H9 (cell line): ENCODE measurements at regions not wholly inside any gene's neighbourhood (a gene's known extent, or its start where the extent isn't known, plus 50 kb on each side); places are given as distances from the start of the nearest gene placed in this dataset.

Source experiments
- DNase-seq: peaks from one replicate; pipeline ENCODE4 v3.0.0-alpha.2; 2017
- H2AFZ ChIP-seq: one replicate; pipeline ENCODE4 v1.6.1; 2013; ENCODE audit warnings: mild to moderate bottlenecking, low read length, control low read depth, moderate library complexity
- H2AK5ac ChIP-seq: 2 replicates; pipeline ENCODE4 v1.6.1; 2013; ENCODE audit warnings: low read length, control low read depth, mixed read lengths; ENCODE audit not compliant: insufficient read length
- H2BK120ac ChIP-seq: one replicate; pipeline ENCODE4 v1.6.1; 2013; ENCODE audit warnings: low read depth, mild to moderate bottlenecking, low read length, control low read depth, inconsistent platforms; ENCODE audit not compliant: poor library complexity, severe bottlenecking
- H2BK12ac ChIP-seq: 2 replicates; pipeline ENCODE4 v1.6.1; 2013; ENCODE audit warnings: low read length, control low read depth, mixed read lengths, low read depth; ENCODE audit not compliant: insufficient read length
- H2BK15ac ChIP-seq: 2 replicates; pipeline ENCODE4 v1.6.1; 2013; ENCODE audit warnings: low read depth, low read length, control low read depth
- H2BK20ac ChIP-seq: one replicate; pipeline ENCODE4 v1.6.1; 2013; ENCODE audit warnings: low read depth, mild to moderate bottlenecking, low read length, control low read depth, inconsistent platforms; ENCODE audit not compliant: poor library complexity, severe bottlenecking
- H2BK5ac ChIP-seq: 2 replicates; pipeline ENCODE4 v1.6.1; 2013; ENCODE audit warnings: low read length, control low read depth, mixed read lengths; ENCODE audit not compliant: insufficient read length
- H3K14ac ChIP-seq: 2 replicates; pipeline ENCODE4 v1.6.1; 2013; ENCODE audit warnings: low read length, control low read depth; ENCODE audit not compliant: insufficient read depth
- H3K18ac ChIP-seq: 2 replicates; pipeline ENCODE4 v1.6.1; 2013; ENCODE audit warnings: low read depth, mild to moderate bottlenecking, mixed read lengths, low read length, control low read depth; ENCODE audit not compliant: insufficient read length
- H3K23ac ChIP-seq: 2 replicates; pipeline ENCODE4 v1.6.1; 2013; ENCODE audit warnings: low read length, control low read depth, mixed read lengths, low read depth; ENCODE audit not compliant: insufficient read length
- H3K23me2 ChIP-seq: 2 replicates; pipeline ENCODE4 v1.6.1; 2013; ENCODE audit warnings: low read depth, mild to moderate bottlenecking, mixed read lengths, low read length, control low read depth; ENCODE audit not compliant: insufficient read length, poor library complexity, severe bottlenecking
- H3K27ac ChIP-seq: 2 replicates; pipeline ENCODE4 v1.5.1; 2013; ENCODE audit warnings: low read length, control low read depth, mixed read lengths, low read depth; ENCODE audit not compliant: insufficient read length
- H3K27me3 ChIP-seq: 2 replicates; pipeline ENCODE4 v1.6.1; 2013; ENCODE audit warnings: low read length, control low read depth, inconsistent platforms; ENCODE audit not compliant: insufficient read depth
- H3K4ac ChIP-seq: 2 replicates; pipeline ENCODE4 v1.6.1; 2013; ENCODE audit warnings: low read depth, mild to moderate bottlenecking, control low read depth, inconsistent platforms, low read length, moderate library complexity
- H3K4me1 ChIP-seq: 2 replicates; pipeline ENCODE4 v1.6.1; 2013; ENCODE audit warnings: low read length, control low read depth, inconsistent platforms; ENCODE audit not compliant: insufficient read depth
- H3K4me2 ChIP-seq: 2 replicates; pipeline ENCODE4 v1.6.1; 2013; ENCODE audit warnings: low read length, control low read depth, mixed read lengths; ENCODE audit not compliant: insufficient read length, insufficient read depth
- H3K56ac ChIP-seq: 2 replicates; pipeline ENCODE4 v1.6.1; 2013; ENCODE audit warnings: low read depth, mild to moderate bottlenecking, mixed read lengths, low read length, control low read depth; ENCODE audit not compliant: insufficient read length
- H3K79me1 ChIP-seq: 2 replicates; pipeline ENCODE4 v1.6.1; 2013; ENCODE audit warnings: low read depth, mild to moderate bottlenecking, moderate library complexity, low read length, control low read depth, inconsistent platforms; ENCODE audit not compliant: insufficient read depth, poor library complexity, severe bottlenecking
- H3K79me2 ChIP-seq: 2 replicates; pipeline ENCODE4 v1.6.1; 2013; ENCODE audit warnings: low read length, control low read depth, inconsistent platforms; ENCODE audit not compliant: insufficient read depth
- H3K9ac ChIP-seq: 2 replicates; pipeline ENCODE4 v1.6.1; 2013; ENCODE audit warnings: low read length, control low read depth, mixed read lengths; ENCODE audit not compliant: insufficient read length; ENCODE audit errors: extremely low read depth
- H3K9me3 ChIP-seq: one replicate; pipeline ENCODE4 v1.6.1; 2013; ENCODE audit warnings: low read depth, low read length, inconsistent platforms; ENCODE audit not compliant: control insufficient read depth
- H3T11ph ChIP-seq: one replicate; pipeline ENCODE4 v1.6.1; 2013; ENCODE audit warnings: mild to moderate bottlenecking, low read length, control low read depth, inconsistent platforms
- H4K20me1 ChIP-seq: one replicate; pipeline ENCODE4 v1.6.1; 2013; ENCODE audit not compliant: control insufficient read depth, insufficient read length, insufficient read depth
- H4K5ac ChIP-seq: 2 replicates; pipeline ENCODE4 v1.6.1; 2013; ENCODE audit warnings: low read depth, mild to moderate bottlenecking, mixed read lengths, low read length, control low read depth; ENCODE audit not compliant: insufficient read length
- H4K8ac ChIP-seq: replicated peaks from 2 replicates; pipeline ENCODE4 v1.6.1; 2013; ENCODE audit warnings: low read length, control low read depth, mixed read lengths, low read depth; ENCODE audit not compliant: insufficient read length
- H4K91ac ChIP-seq: 2 replicates; pipeline ENCODE4 v1.6.1; 2013; ENCODE audit warnings: low read depth, mild to moderate bottlenecking, moderate library complexity, mixed read lengths, low read length, control low read depth; ENCODE audit not compliant: insufficient read length
- H3K27ac Mint-ChIP-seq, 3 experiments: 2 replicates in 2 of 3; 3 replicates in 1 of 3; pipeline ENCODE4 v1.8.0; 2020 to 2021; ENCODE audit warnings: mixed read lengths in 3 of 3, mild to moderate bottlenecking in 1 of 3, moderate library complexity in 1 of 3
- H3K27me3 Mint-ChIP-seq: 2 replicates; pipeline ENCODE4 v1.8.0; 2021; ENCODE audit warnings: low read depth, mild to moderate bottlenecking, moderate library complexity, mixed read lengths
- H3K36me3 Mint-ChIP-seq, 3 experiments: 2 replicates in 2 of 3; 3 replicates in 1 of 3; pipeline ENCODE4 v1.8.0; 2020 to 2021; ENCODE audit warnings: low read depth in 3 of 3, mixed read lengths in 3 of 3; ENCODE audit not compliant: insufficient read depth in 1 of 3
- H3K4me1 Mint-ChIP-seq, 2 experiments: 2 replicates each; pipeline ENCODE4 v1.8.0; 2020; ENCODE audit warnings: mixed read lengths in 2 of 2
- H3K4me3 Mint-ChIP-seq, 2 experiments: 2 replicates in 1 of 2; 3 replicates in 1 of 2; pipeline ENCODE4 v1.8.0; 2020 to 2021; ENCODE audit warnings: mild to moderate bottlenecking in 2 of 2, mixed read lengths in 2 of 2, moderate library complexity in 1 of 2
- H3K9me3 Mint-ChIP-seq, 2 experiments: 2 replicates in 1 of 2; 3 replicates in 1 of 2; pipeline ENCODE4 v1.8.0; 2020; ENCODE audit warnings: mild to moderate bottlenecking in 2 of 2, mixed read lengths in 2 of 2, moderate library complexity in 1 of 2
- CTCF ChIP-seq: fragments of 200-600 bp; sonication (generic); conservative IDR thresholded peaks from 3 replicates; pipeline ENCODE4 v1.8.0; 2021; ENCODE audit warnings: antibody characterized with exemption, mild to moderate bottlenecking
- WGBS: extraction: QIAGEN DNeasy Blood & Tissue Kit; methylation state at CpG from one replicate; pipeline ENCODE4 v1.1.7; 2013; ENCODE audit warnings: missing lambda C conversion rate, low lambda C conversion rate, mixed read lengths; ENCODE audit not compliant: insufficient read length; ENCODE audit errors: extremely low coverage; 5-methylcytosine and 5-hydroxymethylcytosine counted together

GRCh38 chr10:126813432-126813831 is 91.8 kb upstream of the DOCK1 start:
- Histone ChIP-seq H2BK20ac (no peak overlapping the region), H3K4ac (no peak overlapping the region), H4K20me1 (no peaks in the 10 kb centered on the region), H3K14ac (no peak overlapping the region), H3K27me3 (no peaks in the 10 kb centered on the region), H3K4me2 (no peak overlapping the region), H4K8ac (no peak overlapping the region), H3K23ac (no peak overlapping the region), H3K27ac (no peak overlapping the region), H3K23me2 (no peaks in the 10 kb centered on the region), H2AFZ (no peak overlapping the region), H3K79me2 (no peaks in the 10 kb centered on the region), H4K5ac (no peak overlapping the region), H4K91ac (no peak overlapping the region), H3K9me3 (no peaks in the 10 kb centered on the region), H2BK5ac (no peak overlapping the region), H3T11ph (no peak overlapping the region), H3K9ac (no peak overlapping the region), H2BK120ac (no peak overlapping the region), H2BK12ac (no peak overlapping the region), H3K56ac (no peak overlapping the region), H2BK15ac (no peak overlapping the region), H2AK5ac (no peak overlapping the region), H3K79me1 (no peaks in the 10 kb centered on the region), H3K18ac (no peak overlapping the region), H3K4me1 (no peaks in the 10 kb centered on the region)
- H3K4me1 Mint-ChIP-seq, result peaks cover 0 to under 1% of the 10 kb centered on the region in 2 experiments; a peak in 2 of 4 replicates
- H3K4me3 Mint-ChIP-seq, result no peak overlapping the region
- H3K27me3 Mint-ChIP-seq, result no peaks in the 10 kb centered on the region; the same call in 1 of the 2 replicates
- H3K9me3 Mint-ChIP-seq, result peaks cover 4 to 8% of the 10 kb centered on the region in 2 experiments; a peak in 3 of 5 replicates
- H3K27ac Mint-ChIP-seq, result no peak overlapping the region
- TF ChIP-seq CTCF, result no peak
- no peak for DNase-seq
- no CpG with 5 or more reads among the region's 6 CpGs for WGBS
- H3K36me3 Mint-ChIP-seq, result peaks cover 0 to 1% (median 0%) of the 10 kb centered on the region in 3 experiments; a peak in 1 of 7 replicates
